HepG2 (cell line): ENCODE measurements at regions not wholly inside any gene's neighbourhood (a gene's known extent, or its start where the extent isn't known, plus 50 kb on each side); places are given as distances from the start of the nearest gene placed in this dataset.
A peak's percentile ranks its signal among the peaks of the same experiment; 100 is the strongest.

ENCODE experiments used
- ATAC-seq: fragments of 200-7000 bp; cut with Tn5 transposase; 3 replicates; pipeline ENCODE4 v1.9.1; 2020; ENCODE audit warnings: mild to moderate bottlenecking, moderate library complexity
- BruUV-seq: library from RNA; stranded (reverse); fragments of 400-500 nt; replicated peaks from 2 replicates; lab custom pipeline; 2021; lab: Mats Ljungman, UMichigan
- CTCF ChIA-PET: fragments of 300-600 bp; formaldehyde crosslinking; extraction: SDS; loops from one replicate; lab custom pipeline; 2021; ENCODE audit warnings: low total read pairs, inconsistent platforms, low intra/inter-chr PET ratio; lab: Yijun Ruan, JAX
- POLR2A ChIA-PET: fragments of 350-600 bp; sonication (Branson Sonifier 250); formaldehyde crosslinking; loops from one replicate; lab custom pipeline; 2020; ENCODE audit warnings: antibody characterized with exemption, inconsistent platforms; lab: Yijun Ruan, JAX
- DNase-seq: peaks from one replicate; pipeline ENCODE4 v3.0.0-alpha.2; 2015; ENCODE audit warnings: low spot score
- FAIRE-seq: peaks from 3 replicates; lab custom pipeline; 2011; peaks lifted over from hg19 to GRCh38; lab: Jason Lieb, UNC
- H2AFZ ChIP-seq: one replicate; pipeline ENCODE4 v1.6.1; 2011; ENCODE audit warnings: low read length, inconsistent platforms
- H3K27ac ChIP-seq: fragments of 300-600 bp; 3 replicates; pipeline ENCODE4 v1.8.0; 2011; ENCODE audit warnings: mixed run types, mild to moderate bottlenecking, mixed read lengths, low read length, inconsistent platforms; ENCODE audit not compliant: insufficient read depth; ENCODE audit errors: extremely low read length
- H3K27me3 ChIP-seq, 2 experiments: fragments of 200-600 bp in 1 of 2; 2 replicates in 1 of 2; 3 replicates in 1 of 2; pipeline versions ENCODE4 v1.6.0 to v1.8.0; 2011; ENCODE audit warnings: low read length in 2 of 2, mild to moderate bottlenecking in 2 of 2, moderate library complexity in 2 of 2, inconsistent platforms in 1 of 2; ENCODE audit not compliant: insufficient read depth in 2 of 2, control insufficient read depth in 1 of 2
- H3K36me3 ChIP-seq, 2 experiments: fragments of 200-600 bp in 1 of 2; replicated peaks in 1 of 2; 2 replicates in 1 of 2; 3 replicates in 1 of 2; pipeline versions ENCODE4 v1.5.1 to v1.8.0; 2011; ENCODE audit warnings: low read length in 2 of 2, inconsistent platforms in 1 of 2; ENCODE audit not compliant: insufficient read depth in 2 of 2, control insufficient read depth in 1 of 2
- H3K4me1 ChIP-seq: 2 replicates; pipeline ENCODE4 v1.5.1; 2012; ENCODE audit warnings: low read length, inconsistent platforms; ENCODE audit not compliant: insufficient read depth
- H3K4me2 ChIP-seq: 2 replicates; pipeline ENCODE4 v1.6.0; 2011; ENCODE audit warnings: low read depth, low read length, inconsistent platforms
- H3K4me3 ChIP-seq, 3 experiments: fragments of 200-600 bp in 1 of 3; sonication (generic), shearing (Covaris generic) in 1 of 3; replicated peaks in 1 of 3; 2 replicates each; pipeline ENCODE4 v1.5.1; 2011 to 2016; ENCODE audit warnings: low read length in 3 of 3, inconsistent platforms in 2 of 3, low read depth in 2 of 3, mild to moderate bottlenecking in 2 of 3, control low read depth in 1 of 3, mixed read lengths in 1 of 3; ENCODE audit not compliant: insufficient read depth in 1 of 3
- H3K79me2 ChIP-seq: one replicate; pipeline ENCODE4 v1.6.1; 2011; ENCODE audit warnings: low read length, inconsistent platforms; ENCODE audit not compliant: insufficient read depth
- H3K9ac ChIP-seq: 2 replicates; pipeline ENCODE4 v1.6.0; 2011; ENCODE audit warnings: mild to moderate bottlenecking, low read depth, low read length, inconsistent platforms; ENCODE audit not compliant: insufficient read depth
- H3K9me3 ChIP-seq: 2 replicates; pipeline ENCODE4 v1.5.1; 2012; ENCODE audit warnings: mild to moderate bottlenecking, low read length
- H4K20me1 ChIP-seq: 2 replicates; pipeline ENCODE4 v1.6.0; 2011; ENCODE audit warnings: inconsistent platforms, mild to moderate bottlenecking, low read length, moderate library complexity; ENCODE audit not compliant: insufficient read depth
- SMARCC2 ChIP-seq: fragments of 450-650 bp; IDR thresholded peaks from 2 replicates; pipeline ENCODE4 v1.6.1; 2017; ENCODE audit warnings: antibody characterized with exemption, mild to moderate bottlenecking
- TMF1 ChIP-seq: sonication (generic); formaldehyde crosslinking; IDR thresholded peaks from 2 replicates; pipeline ENCODE4 v1.8.1; 2022; ENCODE audit warnings: low read depth, missing genetic modification reagents
- U2AF1 ChIP-seq: fragments of 200-400 bp; formaldehyde crosslinking; optimal IDR thresholded peaks from 2 replicates; pipeline ENCODE3; 2017; ENCODE audit warnings: mild to moderate bottlenecking, low read depth, low read length
- YY1 ChIP-seq: IDR thresholded peaks from 2 replicates; pipeline ENCODE4 v1.6.1; 2011; ENCODE audit warnings: low read length, low read depth, moderate library complexity, mild to moderate bottlenecking; ENCODE audit not compliant: insufficient read depth, insufficient replicate concordance
- ZMAT3 ChIP-seq: sonication (generic); formaldehyde crosslinking; conservative IDR thresholded peaks from 2 replicates; pipeline ENCODE4 v1.7.0; 2021; ENCODE audit warnings: missing genetic modification reagents
- ZNF225 ChIP-seq: sonication (generic); formaldehyde crosslinking; IDR thresholded peaks from 2 replicates; pipeline ENCODE4 v1.4.0; 2020; ENCODE audit warnings: mild to moderate bottlenecking, missing genetic modification reagents
- ZNF253 ChIP-seq: sonication (generic); formaldehyde crosslinking; IDR thresholded peaks from 2 replicates; pipeline ENCODE4 v1.8.0; 2022; ENCODE audit warnings: mild to moderate bottlenecking, missing genetic modification reagents, borderline replicate concordance
- ZNF350 ChIP-seq: sonication (generic); formaldehyde crosslinking; IDR thresholded peaks from 2 replicates; pipeline ENCODE4 v1.4.0; 2020; ENCODE audit warnings: mild to moderate bottlenecking, low read depth, missing genetic modification reagents, borderline replicate concordance
- ZNF570 ChIP-seq: sonication (generic); formaldehyde crosslinking; IDR thresholded peaks from 2 replicates; pipeline ENCODE4 v1.4.0; 2020; ENCODE audit warnings: mild to moderate bottlenecking, missing genetic modification reagents, borderline replicate concordance
- ZNF629 ChIP-seq: sonication (generic); formaldehyde crosslinking; conservative IDR thresholded peaks from 2 replicates; pipeline ENCODE4 v1.5.0; 2020; ENCODE audit warnings: missing genetic modification reagents
- ZSCAN22 ChIP-seq: sonication (generic); formaldehyde crosslinking; IDR thresholded peaks from 2 replicates; pipeline ENCODE4 v1.4.0; 2020; ENCODE audit warnings: mild to moderate bottlenecking, missing genetic modification reagents
- WGBS: methylation state at CpG from one replicate; pipeline ENCODE4 v1.1.6; 2017; ENCODE audit warnings: low lambda C conversion rate; 5-methylcytosine and 5-hydroxymethylcytosine counted together
- in situ Hi-C: cut with HindIII; loops from 2 replicates; pipeline ENCODE4 v1.10.0; 2017; ENCODE audit warnings: low pct_unique_long_range_greater_than_20kb; ENCODE audit not compliant: extremely low pct_ligation_motif_present
- intact Hi-C: fragments of 100-400 bp; cut with micrococcal nuclease; formaldehyde crosslinking; loops from one replicate; pipeline ENCODE4 v1.10.0; 2022; ENCODE audit not compliant: unreplicated experiment
- TF ChIP-seq, protein P1 (sequence below): fragments of 450-650 bp; IDR thresholded peaks from 2 replicates; pipeline ENCODE4 v1.6.1; 2017
- TF ChIP-seq, protein P2 (sequence below): IDR thresholded peaks from 2 replicates; pipeline ENCODE4 v1.6.1; 2016; ENCODE audit warnings: missing biosample characterization, missing genetic modification reagents, low read depth
- TF ChIP-seq, protein P3 (sequence below): sonication (generic); formaldehyde crosslinking; IDR thresholded peaks from 2 replicates; pipeline ENCODE4 v1.4.0; 2020; ENCODE audit warnings: mild to moderate bottlenecking, missing genetic modification reagents

DNA sequence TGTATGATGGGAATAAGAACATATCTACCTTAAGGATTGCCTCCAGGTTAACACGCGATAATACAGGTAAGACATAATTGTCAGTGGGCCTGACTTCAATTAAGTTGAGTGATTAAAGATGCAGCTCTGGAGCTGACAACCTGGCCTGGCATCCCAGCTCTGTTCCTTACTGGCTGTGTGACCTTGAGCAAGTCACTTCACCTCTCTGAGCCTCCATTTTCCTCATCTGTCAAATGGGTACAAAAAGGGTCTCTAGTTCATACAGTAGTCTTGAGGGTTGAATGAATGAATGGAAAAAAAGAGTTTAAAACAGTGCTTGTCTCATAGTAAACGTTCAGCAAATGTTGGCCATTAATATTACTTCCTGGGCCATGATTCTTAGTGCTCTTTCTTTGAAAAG, 213.9 kb downstream of the PHETA1 start:
- in situ Hi-C loops: no loop called here
- POLR2A ChIA-PET: no interaction called here
- no peak overlapping the region for H3K4me2 ChIP-seq
- DNase-seq: no peak
- BruUV-seq: no TSS peak
- H4K20me1 ChIP-seq: no peaks in the 10 kb centered on the region
- H3K36me3 ChIP-seq: no peaks in the 10 kb centered on the region
- TF ChIP-seq ZNF629 (CRISPR knock-in tag) (peak; percentile 55), ZNF225 (CRISPR knock-in tag) (no peak), ZNF350 (no peak), ZSCAN22 (CRISPR knock-in tag) (no peak), YY1 (no peak), U2AF1 (no peak)
- TF ChIP-seq, protein P1, sequence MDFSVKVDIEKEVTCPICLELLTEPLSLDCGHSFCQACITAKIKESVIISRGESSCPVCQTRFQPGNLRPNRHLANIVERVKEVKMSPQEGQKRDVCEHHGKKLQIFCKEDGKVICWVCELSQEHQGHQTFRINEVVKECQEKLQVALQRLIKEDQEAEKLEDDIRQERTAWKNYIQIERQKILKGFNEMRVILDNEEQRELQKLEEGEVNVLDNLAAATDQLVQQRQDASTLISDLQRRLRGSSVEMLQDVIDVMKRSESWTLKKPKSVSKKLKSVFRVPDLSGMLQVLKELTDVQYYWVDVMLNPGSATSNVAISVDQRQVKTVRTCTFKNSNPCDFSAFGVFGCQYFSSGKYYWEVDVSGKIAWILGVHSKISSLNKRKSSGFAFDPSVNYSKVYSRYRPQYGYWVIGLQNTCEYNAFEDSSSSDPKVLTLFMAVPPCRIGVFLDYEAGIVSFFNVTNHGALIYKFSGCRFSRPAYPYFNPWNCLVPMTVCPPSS: no peak
- TF ChIP-seq, all 625 proteins: peak for 1
- Histone ChIP-seq H3K27ac (no peak overlapping the region), H3K4me3 (no peak overlapping the region), H3K27me3 (peaks cover 3 to 25% of the 10 kb centered on the region in 2 experiments; a peak in 3 of 5 replicates), H3K79me2 (no peaks in the 10 kb centered on the region), H2AFZ (no peak overlapping the region), H3K9ac (no peak overlapping the region), H3K9me3 (no peaks in the 10 kb centered on the region), H3K4me1 (no peaks in the 10 kb centered on the region)
- CTCF ChIA-PET: no interaction called here
- WGBS: 62% methylated on average over 3 of the region's 3 CpGs
- FAIRE-seq: no peak
- no peak for ATAC-seq
- intact Hi-C loops: no loop called here

DNA sequence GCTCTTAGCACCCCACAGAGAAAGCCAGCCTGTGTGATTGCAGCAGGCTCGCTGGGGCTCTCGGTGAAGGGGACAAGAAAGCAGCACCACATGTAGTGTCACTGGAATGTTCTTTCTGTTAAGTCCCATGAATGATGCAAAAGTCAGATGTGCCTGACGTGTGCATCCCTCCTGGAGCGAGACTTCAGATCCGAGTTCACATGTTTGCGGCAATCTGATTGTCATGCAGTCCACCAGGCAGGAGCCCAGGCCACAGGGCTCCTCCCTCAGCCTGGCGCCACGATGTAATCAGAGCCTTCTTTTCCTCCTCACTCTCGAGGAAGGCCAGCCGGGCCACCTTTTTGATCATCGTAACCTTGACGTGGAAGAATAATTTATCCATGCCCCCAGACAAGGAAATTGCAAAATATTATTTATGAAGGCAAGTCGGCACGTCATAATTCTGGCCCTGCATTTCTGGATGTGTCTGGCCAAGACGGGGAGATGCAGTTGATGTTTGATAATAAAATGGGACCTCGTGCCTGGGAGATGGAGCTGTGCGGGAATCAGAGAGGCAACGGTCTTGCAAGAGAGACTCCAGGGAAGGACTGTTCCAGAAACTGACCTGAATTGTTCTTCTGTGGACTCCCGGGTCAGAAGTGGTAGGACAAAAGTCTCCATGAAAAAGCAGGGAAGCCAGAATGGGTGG, 214.6 kb downstream of the PHETA1 start:
- Histone ChIP-seq H2AFZ (no peak overlapping the region), H3K27ac (no peak overlapping the region), H3K79me2 (no peaks in the 10 kb centered on the region), H3K4me1 (no peaks in the 10 kb centered on the region), H4K20me1 (no peaks in the 10 kb centered on the region), H3K9ac (no peak overlapping the region), H3K4me2 (no peak overlapping the region), H3K27me3 (peaks cover 3 to 32% of the 10 kb centered on the region in 2 experiments; a peak in 3 of 5 replicates), H3K36me3 (no peaks in the 10 kb centered on the region), H3K4me3 (no peak overlapping the region), H3K9me3 (no peaks in the 10 kb centered on the region)
- no peak for DNase-seq
- ATAC-seq: no peak
- WGBS: 30% methylated on average over 13 of the region's 19 CpGs
- in situ Hi-C loops: no loop called here
- no peak for TF ChIP-seq ZNF570 (CRISPR knock-in tag)
- TF ChIP-seq, protein P2, sequence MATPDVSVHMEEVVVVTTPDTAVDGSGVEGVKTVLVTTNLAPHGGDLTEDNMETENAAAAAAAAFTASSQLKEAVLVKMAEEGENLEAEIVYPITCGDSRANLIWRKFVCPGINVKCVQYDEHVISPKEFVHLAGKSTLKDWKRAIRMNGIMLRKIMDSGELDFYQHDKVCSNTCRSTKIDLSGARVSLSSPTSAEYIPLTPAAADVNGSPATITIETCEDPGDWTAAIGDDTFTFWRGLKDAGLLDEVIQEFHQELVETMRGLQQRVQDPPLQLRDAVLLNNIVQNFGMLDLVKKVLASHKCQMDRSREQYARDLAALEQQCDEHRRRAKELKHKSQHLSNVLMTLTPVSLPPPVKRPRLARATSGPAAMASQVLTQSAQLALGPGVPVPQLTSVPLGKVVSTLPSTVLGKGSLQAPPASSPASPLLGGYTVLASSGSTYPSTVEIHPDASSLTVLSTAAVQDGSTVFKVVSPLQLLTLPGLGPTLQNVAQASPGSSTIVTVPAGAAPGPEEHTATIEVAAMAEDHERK (CRISPR knock-in tag): no peak
- TF ChIP-seq SMARCC2: no peak
- TF ChIP-seq ZMAT3 (CRISPR knock-in tag): no peak
- no peak for TF ChIP-seq TMF1 (CRISPR knock-in tag)
- TF ChIP-seq, protein P3, sequence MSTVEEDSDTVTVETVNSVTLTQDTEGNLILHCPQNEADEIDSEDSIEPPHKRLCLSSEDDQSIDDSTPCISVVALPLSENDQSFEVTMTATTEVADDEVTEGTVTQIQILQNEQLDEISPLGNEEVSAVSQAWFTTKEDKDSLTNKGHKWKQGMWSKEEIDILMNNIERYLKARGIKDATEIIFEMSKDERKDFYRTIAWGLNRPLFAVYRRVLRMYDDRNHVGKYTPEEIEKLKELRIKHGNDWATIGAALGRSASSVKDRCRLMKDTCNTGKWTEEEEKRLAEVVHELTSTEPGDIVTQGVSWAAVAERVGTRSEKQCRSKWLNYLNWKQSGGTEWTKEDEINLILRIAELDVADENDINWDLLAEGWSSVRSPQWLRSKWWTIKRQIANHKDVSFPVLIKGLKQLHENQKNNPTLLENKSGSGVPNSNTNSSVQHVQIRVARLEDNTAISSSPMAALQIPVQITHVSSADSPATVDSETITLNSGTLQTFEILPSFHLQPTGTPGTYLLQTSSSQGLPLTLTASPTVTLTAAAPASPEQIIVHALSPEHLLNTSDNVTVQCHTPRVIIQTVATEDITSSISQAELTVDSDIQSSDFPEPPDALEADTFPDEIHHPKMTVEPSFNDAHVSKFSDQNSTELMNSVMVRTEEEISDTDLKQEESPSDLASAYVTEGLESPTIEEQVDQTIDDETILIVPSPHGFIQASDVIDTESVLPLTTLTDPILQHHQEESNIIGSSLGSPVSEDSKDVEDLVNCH (CRISPR knock-in tag): no peak
- TF ChIP-seq ZNF253: no peak
- no TSS peak for BruUV-seq
- no peak for FAIRE-seq
- ChIA-PET POLR2A (no interaction called here), CTCF (no interaction called here)
- intact Hi-C loops: no loop called here
